ENCODE measurements at regions not wholly inside any gene's neighbourhood (a gene's known extent, or its start where the extent isn't known, plus 50 kb on each side); places are given as distances from the start of the nearest gene placed in this dataset.
"Not testable (repeated sequence)": the region's sequence is repeated elsewhere in the genome, so short reads cannot be mapped to it uniquely, and the experiment has no call there.

- Histone ChIP-seq H3K27ac (ENCODE audit: low read depth, low read length) (no peak overlapping the region), H3K9me3 (ENCODE audit: control insufficient read depth, insufficient read depth, low read depth, low read length) (peaks cover 3% of the 10 kb centered on the region; the same call in 1 of the 2 replicates), H3K36me3 (ENCODE audit: control insufficient read depth, insufficient read depth, low read length) (no peaks in the 10 kb centered on the region), H3K9ac (ENCODE audit: low read length) (no peak overlapping the region), H3K4me3 (ENCODE audit: low read depth, low read length) (no peak overlapping the region), H3K4me1 (ENCODE audit: control insufficient read depth, insufficient read depth, low read length) (no peaks in the 10 kb centered on the region), H3K27me3 (ENCODE audit: control insufficient read depth, insufficient read depth, low read length) (no peaks in the 10 kb centered on the region)
Observed at GRCh38 chr15:54810496-54810895, 386.2 kb downstream of the RSL24D1 start.

GRCh38 chr15:54810031-54810430 lies 386.7 kb downstream of the RSL24D1 start:
- Histone ChIP-seq H3K27me3 (ENCODE audit: control insufficient read depth, insufficient read depth, low read length) (no peaks in the 10 kb centered on the region), H3K9me3 (ENCODE audit: control insufficient read depth, insufficient read depth, low read depth, low read length) (peaks cover 3% of the 10 kb centered on the region; the same call in 1 of the 2 replicates), H3K4me3 (ENCODE audit: low read depth, low read length) (no peak overlapping the region), H3K36me3 (ENCODE audit: control insufficient read depth, insufficient read depth, low read length) (no peaks in the 10 kb centered on the region), H3K4me1 (ENCODE audit: control insufficient read depth, insufficient read depth, low read length) (no peaks in the 10 kb centered on the region), H3K9ac (ENCODE audit: low read length) (no peak overlapping the region), H3K27ac (ENCODE audit: low read depth, low read length) (no peak overlapping the region)

DNA sequence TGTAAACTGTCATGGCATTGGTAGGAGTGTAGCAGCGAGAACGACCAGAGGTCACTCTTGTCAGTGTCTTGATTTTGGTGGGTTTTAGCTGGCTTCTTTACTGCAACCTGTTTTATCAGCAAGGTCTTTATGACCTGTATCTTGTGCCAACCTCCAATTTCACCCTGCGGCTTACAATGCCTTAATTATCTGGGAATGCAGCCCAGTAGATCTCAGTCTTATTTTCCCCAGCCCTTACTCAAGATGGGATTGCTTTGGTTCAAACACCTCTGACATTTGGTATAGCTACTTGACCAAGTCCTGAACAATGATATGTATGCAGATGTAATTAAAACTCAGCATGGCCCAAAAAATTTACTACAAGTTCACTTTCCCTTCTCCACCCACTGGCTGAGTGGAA lies 388.4 kb downstream of the RSL24D1 start:
- H3K4me3 ChIP-seq (ENCODE audit: low read depth, low read length), result no peak overlapping the region
- H3K4me1 ChIP-seq (ENCODE audit: control insufficient read depth, insufficient read depth, low read length), result no peaks in the 10 kb centered on the region
- H3K36me3 ChIP-seq (ENCODE audit: control insufficient read depth, insufficient read depth, low read length), result no peaks in the 10 kb centered on the region
- no peak overlapping the region for H3K9ac ChIP-seq (ENCODE audit: low read length)
- H3K9me3 ChIP-seq (ENCODE audit: control insufficient read depth, insufficient read depth, low read depth, low read length), result no peaks in the 10 kb centered on the region
- H3K27me3 ChIP-seq (ENCODE audit: control insufficient read depth, insufficient read depth, low read length), result no peaks in the 10 kb centered on the region
- no peak overlapping the region for H3K27ac ChIP-seq (ENCODE audit: low read depth, low read length)

DNA sequence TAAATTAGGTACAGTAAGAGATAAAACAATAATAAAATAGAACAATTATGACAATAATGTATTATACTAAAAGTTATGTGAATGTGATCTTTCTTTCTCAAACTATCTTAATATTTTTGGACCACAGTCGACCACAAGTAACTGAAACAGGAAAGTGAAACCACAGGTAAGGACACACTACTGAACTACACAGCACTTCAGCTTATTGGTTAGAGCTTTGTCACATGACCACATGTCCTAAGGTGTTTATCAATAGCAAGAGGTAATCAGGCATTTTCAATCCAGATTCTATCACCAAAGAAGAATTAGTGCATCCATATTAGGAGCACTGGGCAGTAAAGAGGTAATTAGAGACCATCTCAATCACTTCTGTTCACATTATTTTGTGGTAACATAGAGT lies 392.8 kb downstream of the RSL24D1 start:
- Histone ChIP-seq H3K4me3 (ENCODE audit: low read depth, low read length) (no peak overlapping the region), H3K27ac (ENCODE audit: low read depth, low read length) (no peak overlapping the region), H3K4me1 (ENCODE audit: control insufficient read depth, insufficient read depth, low read length) (no peaks in the 10 kb centered on the region), H3K9ac (ENCODE audit: low read length) (no peak overlapping the region), H3K27me3 (ENCODE audit: control insufficient read depth, insufficient read depth, low read length) (no peaks in the 10 kb centered on the region), H3K9me3 (ENCODE audit: control insufficient read depth, insufficient read depth, low read depth, low read length) (no peaks in the 10 kb centered on the region), H3K36me3 (ENCODE audit: control insufficient read depth, insufficient read depth, low read length) (no peaks in the 10 kb centered on the region)

DNA sequence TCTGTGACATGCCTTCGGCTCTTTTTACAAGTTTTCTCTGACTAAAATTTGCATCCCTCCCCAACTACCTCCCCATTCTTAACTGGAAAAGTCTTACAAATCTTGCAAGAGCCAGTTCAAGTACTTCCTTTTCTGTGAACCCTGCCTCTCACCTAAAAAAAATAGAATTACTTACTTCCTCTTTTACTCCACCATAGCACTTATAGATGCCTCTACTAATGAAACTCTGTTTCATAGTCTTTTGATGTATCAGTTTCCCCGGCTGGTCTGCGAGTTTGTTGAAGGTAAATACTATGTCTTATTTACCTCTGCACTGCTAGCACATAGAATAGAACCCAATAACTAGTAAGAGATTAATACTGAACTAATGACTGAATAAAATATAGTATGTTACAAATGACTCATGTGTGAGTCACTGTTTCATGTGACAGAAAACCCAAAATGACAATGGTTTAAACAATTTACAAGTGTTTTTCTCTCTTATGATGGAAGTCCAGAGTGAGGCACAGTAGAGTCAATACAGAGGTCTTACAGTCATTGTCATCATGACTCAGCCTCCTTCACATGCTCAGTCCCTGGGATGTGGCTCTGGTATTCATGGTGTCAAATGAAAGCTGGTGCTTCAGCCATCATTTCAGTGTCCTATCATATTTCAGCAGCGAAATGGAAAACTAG lies 393.5 kb downstream of the RSL24D1 start:
- Histone ChIP-seq H3K4me1 (ENCODE audit: control insufficient read depth, insufficient read depth, low read length) (no peaks in the 10 kb centered on the region), H3K36me3 (ENCODE audit: control insufficient read depth, insufficient read depth, low read length) (no peaks in the 10 kb centered on the region), H3K27me3 (ENCODE audit: control insufficient read depth, insufficient read depth, low read length) (no peaks in the 10 kb centered on the region), H3K4me3 (ENCODE audit: low read depth, low read length) (no peak overlapping the region), H3K9me3 (ENCODE audit: control insufficient read depth, insufficient read depth, low read depth, low read length) (no peaks in the 10 kb centered on the region), H3K27ac (ENCODE audit: low read depth, low read length) (no peak overlapping the region), H3K9ac (ENCODE audit: low read length) (no peak overlapping the region)

- Histone ChIP-seq H3K4me1 (ENCODE audit: control insufficient read depth, insufficient read depth, low read length) (peaks cover 4% of the 10 kb centered on the region; the same call in 1 of the 2 replicates), H3K9me3 (ENCODE audit: control insufficient read depth, insufficient read depth, low read depth, low read length) (no peaks in the 10 kb centered on the region), H3K27ac (ENCODE audit: low read depth, low read length) (no peak overlapping the region), H3K27me3 (ENCODE audit: control insufficient read depth, insufficient read depth, low read length) (no peaks in the 10 kb centered on the region), H3K36me3 (ENCODE audit: control insufficient read depth, insufficient read depth, low read length) (no peaks in the 10 kb centered on the region), H3K4me3 (ENCODE audit: low read depth, low read length) (no peak overlapping the region), H3K9ac (ENCODE audit: low read length) (no peak overlapping the region)
Observed at GRCh38 chr15:54792526-54792925, 404.2 kb downstream of the RSL24D1 start.

- no peak overlapping the region for H3K9ac ChIP-seq (ENCODE audit: low read length)
- H3K27me3 ChIP-seq (ENCODE audit: control insufficient read depth, insufficient read depth, low read length), result no peaks in the 10 kb centered on the region
- no peaks in the 10 kb centered on the region for H3K9me3 ChIP-seq (ENCODE audit: control insufficient read depth, insufficient read depth, low read depth, low read length)
- no peaks in the 10 kb centered on the region for H3K36me3 ChIP-seq (ENCODE audit: control insufficient read depth, insufficient read depth, low read length)
- H3K27ac ChIP-seq (ENCODE audit: low read depth, low read length), result no peak overlapping the region
- peaks cover 4% of the 10 kb centered on the region; the same call in 1 of the 2 replicates for H3K4me1 ChIP-seq (ENCODE audit: control insufficient read depth, insufficient read depth, low read length)
- H3K4me3 ChIP-seq (ENCODE audit: low read depth, low read length), result no peak overlapping the region
Observed at GRCh38 chr15:54790693-54791092, 406.0 kb downstream of the RSL24D1 start.

DNA sequence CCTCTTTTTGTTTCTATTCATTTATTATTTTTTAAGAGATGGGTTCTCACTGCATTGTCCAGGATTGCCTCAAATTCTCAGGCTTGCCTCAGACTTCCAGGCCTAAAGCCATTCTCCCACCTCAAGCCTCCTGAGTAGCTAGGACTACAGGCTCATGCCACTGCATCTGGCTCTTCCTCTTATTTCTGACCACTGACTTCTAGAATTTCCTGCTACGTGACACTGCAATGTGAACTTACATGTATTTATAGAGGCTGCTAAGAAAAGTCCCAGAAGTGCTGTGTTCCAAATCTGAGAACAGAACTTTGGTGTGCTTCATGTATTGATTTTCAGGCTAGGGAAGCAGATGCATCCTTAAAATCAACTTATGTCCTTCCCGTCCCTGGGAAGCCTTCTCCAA lies 407.4 kb downstream of the RSL24D1 start:
- no peak overlapping the region for H3K27ac ChIP-seq (ENCODE audit: low read depth, low read length)
- no peak overlapping the region for H3K9ac ChIP-seq (ENCODE audit: low read length)

GRCh38 chr15:54781220-54781619 lies 415.5 kb downstream of the RSL24D1 start:
- H3K4me1 ChIP-seq (ENCODE audit: control insufficient read depth, insufficient read depth, low read length); H3K27me3 ChIP-seq (ENCODE audit: control insufficient read depth, insufficient read depth, low read length); H3K36me3 ChIP-seq (ENCODE audit: control insufficient read depth, insufficient read depth, low read length); H3K27ac ChIP-seq (ENCODE audit: low read depth, low read length); H3K9ac ChIP-seq (ENCODE audit: low read length); H3K4me3 ChIP-seq (ENCODE audit: low read depth, low read length): not testable (repeated sequence)
- peaks cover 13% of the 10 kb centered on the region for H3K9me3 ChIP-seq (ENCODE audit: control insufficient read depth, insufficient read depth, low read depth, low read length)

More for the DNA sequence above, 407.4 kb downstream of the RSL24D1 start:
- Histone ChIP-seq H3K36me3 (ENCODE audit: control insufficient read depth, insufficient read depth, low read length) (no peaks in the 10 kb centered on the region), H3K27me3 (ENCODE audit: control insufficient read depth, insufficient read depth, low read length) (no peaks in the 10 kb centered on the region), H3K4me1 (ENCODE audit: control insufficient read depth, insufficient read depth, low read length) (peaks cover 4% of the 10 kb centered on the region; the same call in 1 of the 2 replicates), H3K4me3 (ENCODE audit: low read depth, low read length) (no peak overlapping the region), H3K9me3 (ENCODE audit: control insufficient read depth, insufficient read depth, low read depth, low read length) (no peaks in the 10 kb centered on the region)

DNA sequence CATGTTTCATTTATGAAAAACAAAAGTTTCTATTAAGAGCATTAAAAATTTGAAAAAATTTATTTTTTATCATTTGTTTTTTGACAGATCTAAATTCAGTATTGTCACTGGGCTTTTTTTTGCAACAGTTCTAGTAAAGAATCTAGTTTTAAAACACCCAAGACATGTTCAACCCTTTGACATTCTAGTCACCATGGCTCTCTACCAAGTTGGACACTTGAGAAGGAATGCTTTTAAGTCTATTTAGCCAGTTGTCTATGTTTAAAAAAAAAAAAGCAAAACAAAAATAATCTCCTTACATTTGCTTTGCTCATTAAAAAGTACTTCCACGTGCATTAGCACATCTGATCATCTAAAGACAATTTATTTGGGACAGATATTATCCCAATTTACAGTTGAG lies 417.5 kb downstream of the RSL24D1 start:
- Histone ChIP-seq H3K27me3 (ENCODE audit: control insufficient read depth, insufficient read depth, low read length) (no peaks in the 10 kb centered on the region), H3K4me1 (ENCODE audit: control insufficient read depth, insufficient read depth, low read length) (no peaks in the 10 kb centered on the region), H3K36me3 (ENCODE audit: control insufficient read depth, insufficient read depth, low read length) (no peaks in the 10 kb centered on the region), H3K9me3 (ENCODE audit: control insufficient read depth, insufficient read depth, low read depth, low read length) (peaks cover 13% of the 10 kb centered on the region), H3K4me3 (ENCODE audit: low read depth, low read length) (no peak overlapping the region), H3K27ac (ENCODE audit: low read depth, low read length) (no peak overlapping the region), H3K9ac (ENCODE audit: low read length) (no peak overlapping the region)

- Histone ChIP-seq H3K4me1 (ENCODE audit: control insufficient read depth, insufficient read depth, low read length) (peaks cover 3% of the 10 kb centered on the region; the same call in 1 of the 2 replicates), H3K36me3 (ENCODE audit: control insufficient read depth, insufficient read depth, low read length) (no peaks in the 10 kb centered on the region), H3K9ac (ENCODE audit: low read length) (no peak overlapping the region), H3K27ac (ENCODE audit: low read depth, low read length) (no peak overlapping the region), H3K4me3 (ENCODE audit: low read depth, low read length) (no peak overlapping the region), H3K27me3 (ENCODE audit: control insufficient read depth, insufficient read depth, low read length) (no peaks in the 10 kb centered on the region), H3K9me3 (ENCODE audit: control insufficient read depth, insufficient read depth, low read depth, low read length) (0 out of 2 replicates have a peak, but pooled peaks cover 2% of the 10 kb centered on the region)
Observed at GRCh38 chr15:54776410-54776809, 420.3 kb downstream of the RSL24D1 start.
